LHCN-M2 (cell line): ENCODE measurements at regions not wholly inside any gene's neighbourhood (a gene's known extent, or its start where the extent isn't known, plus 50 kb on each side); places are given as distances from the start of the nearest gene placed in this dataset.
"Not testable (repeated sequence)": the region's sequence is repeated elsewhere in the genome, so short reads cannot be mapped to it uniquely, and the experiment has no call there.

ENCODE experiments used
- DNase-seq: peaks from one replicate; pipeline ENCODE4 v3.0.0-alpha.2; 2012; ENCODE audit warnings: low read depth

DNA sequence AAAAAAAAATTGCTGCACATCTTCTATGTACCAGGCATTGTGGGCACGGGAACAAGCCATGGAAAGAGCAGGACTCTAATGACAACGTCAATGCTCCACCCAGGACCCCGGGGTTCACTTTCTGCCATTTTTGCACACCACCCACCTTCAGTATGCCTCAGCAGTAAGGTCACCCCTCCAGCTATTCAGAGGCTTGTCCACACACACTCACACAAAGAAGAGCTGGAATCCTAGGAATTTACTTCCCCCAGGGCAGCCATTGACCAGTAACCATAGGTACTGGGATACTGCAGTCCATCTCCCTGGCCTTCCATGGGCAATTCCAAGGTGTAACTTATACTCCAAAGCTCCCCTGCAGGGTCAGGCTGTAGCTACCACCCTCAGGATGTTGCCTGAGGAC, 170.8 kb downstream of the SUCLG1 start:
- no peak for DNase-seq

DNA sequence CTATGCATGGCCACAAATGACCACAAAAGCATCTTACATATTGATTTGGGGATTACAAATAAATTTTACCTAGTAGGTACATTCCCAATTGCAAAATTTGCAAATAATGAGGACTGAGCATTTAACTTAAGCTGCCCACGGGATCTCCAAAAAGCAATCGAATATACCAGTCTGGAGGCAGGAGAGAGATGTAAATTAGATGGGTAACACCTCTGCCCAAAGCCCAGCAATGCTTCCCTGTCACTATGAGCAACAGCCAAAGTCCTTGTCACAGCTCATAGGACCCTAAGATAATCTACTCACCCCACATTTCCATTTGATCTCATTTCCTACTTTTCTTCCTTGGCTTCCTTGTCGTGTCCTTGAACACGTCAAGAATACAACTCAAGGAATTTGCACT, 172.2 kb downstream of the SUCLG1 start:
- no peak for DNase-seq

DNA sequence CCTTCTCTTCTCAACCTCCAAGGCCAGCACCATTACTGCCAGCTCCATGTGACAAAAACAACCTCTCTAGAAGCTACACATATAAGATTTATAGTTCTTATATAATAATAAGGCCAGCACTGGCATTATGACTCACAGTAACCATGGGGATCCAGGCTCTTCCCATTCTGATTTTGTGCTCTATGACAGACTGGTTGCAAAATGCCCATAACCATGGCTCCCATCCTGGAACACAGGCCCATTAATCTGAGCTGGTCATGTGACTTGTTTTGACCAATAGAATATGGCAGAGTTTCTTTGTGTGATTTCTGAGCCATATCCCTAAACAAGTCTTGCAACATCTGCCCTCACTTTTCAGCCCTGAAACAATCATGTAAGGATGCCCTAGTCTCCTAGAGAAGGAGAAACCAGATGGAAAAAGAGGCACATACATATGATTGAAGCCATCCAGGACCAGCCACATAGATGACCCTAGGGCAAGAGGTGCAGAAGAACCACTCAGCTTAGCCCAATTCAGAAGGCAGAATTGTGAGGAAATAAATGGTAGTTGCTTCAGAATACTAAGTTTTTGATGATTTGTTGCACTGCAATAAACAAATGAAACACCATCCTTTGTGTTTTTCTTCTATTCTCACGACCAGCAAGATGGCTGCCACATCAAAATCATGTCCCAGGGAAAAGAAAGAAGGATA, 173.9 kb downstream of the SUCLG1 start:
- DNase-seq, result no peak

DNA sequence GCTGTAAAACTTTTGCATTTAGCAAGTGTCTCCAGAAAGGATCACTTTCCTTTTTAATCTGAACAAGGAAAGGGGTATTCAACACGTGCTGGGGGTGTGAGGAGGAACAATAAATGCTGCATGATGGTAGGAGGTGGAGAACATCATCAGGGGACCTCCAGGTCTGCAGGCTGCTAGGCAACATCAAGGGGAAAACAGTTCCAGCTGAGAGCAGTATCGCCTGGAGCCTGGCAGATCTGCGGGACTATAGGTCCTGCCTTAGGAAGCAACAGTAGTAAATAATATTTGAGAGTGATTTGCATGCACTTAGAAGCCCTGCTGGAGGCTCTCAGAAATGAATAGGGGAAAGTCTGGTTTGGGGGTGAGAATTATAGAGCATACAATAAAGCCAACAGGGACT, 175.6 kb downstream of the SUCLG1 start:
- no peak for DNase-seq

DNA sequence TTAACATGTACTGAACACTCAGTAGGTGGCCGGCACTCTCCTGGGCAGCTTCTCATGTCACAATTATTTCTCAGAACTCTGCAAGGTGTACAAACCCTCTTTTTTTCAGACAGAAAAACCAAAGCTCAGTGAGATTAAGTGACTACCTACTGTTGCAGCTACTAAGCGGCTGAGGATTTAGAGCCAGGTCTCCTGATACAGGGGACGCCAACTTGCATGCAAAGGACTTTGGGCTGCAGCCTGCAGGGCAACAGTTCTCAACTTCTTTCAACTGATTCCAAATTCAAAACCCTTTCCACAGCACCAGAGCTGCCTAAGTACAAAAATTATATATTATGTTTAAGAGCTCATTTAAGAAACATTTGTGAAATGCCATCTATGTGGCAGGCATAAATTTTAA, 177.6 kb downstream of the SUCLG1 start:
- no peak for DNase-seq

DNA sequence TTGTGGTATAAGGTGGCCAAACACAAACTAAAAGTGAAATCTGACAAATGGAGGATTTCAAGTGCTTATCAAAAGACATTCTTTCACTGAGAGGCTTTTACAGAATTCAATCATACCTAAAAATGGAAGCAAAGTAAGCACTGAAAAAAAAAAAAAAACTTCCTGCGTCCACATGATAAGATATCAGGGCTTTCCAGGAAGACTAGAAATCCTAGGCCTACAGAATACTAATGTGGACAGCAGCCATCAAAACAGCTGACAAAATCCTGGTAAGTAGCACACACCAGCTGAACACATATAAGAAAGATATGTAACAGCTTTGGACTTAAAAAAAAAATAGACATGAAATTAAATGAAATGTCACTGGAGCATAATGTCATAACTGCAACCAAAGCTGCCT, 178.2 kb downstream of the SUCLG1 start:
- no peak for DNase-seq

DNA sequence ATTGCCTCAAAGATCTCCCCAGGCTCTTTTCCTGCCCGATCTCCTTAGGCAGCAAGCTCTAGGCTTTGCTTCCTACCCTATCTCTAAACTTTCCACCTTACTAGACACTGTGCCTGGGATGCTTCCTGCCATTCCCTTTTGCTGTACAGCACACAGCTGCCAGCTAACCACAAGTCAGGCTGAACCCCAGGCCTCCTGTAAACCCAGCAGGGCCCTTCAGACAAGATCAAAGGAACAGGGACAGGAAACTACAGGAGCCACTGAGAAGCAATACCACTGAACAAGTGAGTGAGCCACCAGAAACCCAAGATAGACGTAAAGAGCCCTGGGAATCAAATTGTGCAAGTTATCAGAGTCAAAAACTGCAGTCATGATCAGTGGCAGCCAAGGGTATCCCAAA, 180.7 kb downstream of the SUCLG1 start:
- DNase-seq, result no peak

DNA sequence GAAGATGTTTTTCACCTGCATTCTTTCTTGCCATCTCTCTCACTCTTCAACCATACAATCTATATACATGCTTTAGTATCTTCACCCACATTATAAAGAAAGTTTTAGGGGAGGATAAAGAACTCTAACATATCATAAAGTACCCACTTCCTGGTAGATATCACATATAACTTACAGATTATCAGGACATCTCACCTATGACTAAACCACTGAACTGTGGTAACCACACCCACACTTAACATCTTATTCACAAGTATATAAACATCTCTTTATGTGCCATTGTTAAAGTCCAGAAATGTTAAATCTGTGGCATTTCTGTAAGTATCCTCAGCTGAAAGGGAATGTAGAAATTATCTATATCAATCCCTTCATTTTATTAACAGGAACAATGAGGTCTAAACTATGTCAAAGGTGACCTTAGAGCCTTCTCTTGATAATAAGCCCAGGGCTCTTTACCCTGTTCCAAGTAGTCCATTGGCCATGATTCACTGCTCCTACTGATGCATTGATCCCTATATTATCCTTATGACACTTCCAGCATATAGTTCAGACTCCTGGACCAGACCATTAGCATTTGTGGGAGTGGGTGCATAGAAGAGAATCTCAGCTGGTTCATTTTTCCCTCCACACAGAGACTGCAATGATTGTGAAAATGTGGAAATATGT, 182.4 kb downstream of the SUCLG1 start:
- DNase-seq, result no peak

DNA sequence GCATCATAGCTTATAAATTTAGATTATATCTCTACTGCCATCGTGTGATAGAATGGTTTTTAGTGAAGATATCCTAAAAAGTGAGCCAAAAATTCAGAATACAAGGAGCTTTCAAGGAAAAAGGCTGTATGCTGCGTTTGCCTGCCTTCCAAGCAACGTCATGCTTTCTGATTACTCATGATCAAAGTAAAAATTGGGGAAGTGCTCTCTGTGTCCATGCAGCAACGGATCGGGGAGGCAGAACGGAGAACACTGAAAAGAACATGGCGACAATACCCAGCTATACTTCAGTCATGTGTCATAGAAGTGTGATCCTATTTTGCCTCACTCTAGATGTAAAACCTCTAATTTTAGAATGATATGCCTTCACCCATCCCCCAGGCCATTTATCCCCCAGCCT, 185.7 kb downstream of the SUCLG1 start:
- no peak for DNase-seq

DNA sequence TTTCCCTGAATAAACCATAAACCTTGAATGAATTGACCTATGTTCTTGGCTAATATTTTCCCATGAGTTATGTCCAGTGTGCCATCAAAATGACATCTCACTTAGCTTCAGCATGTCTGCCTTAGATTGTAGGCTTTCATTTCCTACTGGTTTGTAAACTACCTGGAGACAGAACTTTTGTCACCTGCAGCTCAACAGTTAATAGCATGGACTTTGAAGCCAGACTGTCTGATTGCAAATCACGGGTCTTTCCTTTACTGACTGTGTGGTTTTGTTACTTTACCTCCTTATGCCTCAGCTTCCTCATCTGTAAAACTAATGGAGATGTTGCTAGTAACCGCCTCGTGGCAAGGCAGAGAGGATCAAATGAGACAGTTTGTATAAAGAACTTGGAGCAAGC, 187.1 kb downstream of the SUCLG1 start:
- DNase-seq, result no peak

DNA sequence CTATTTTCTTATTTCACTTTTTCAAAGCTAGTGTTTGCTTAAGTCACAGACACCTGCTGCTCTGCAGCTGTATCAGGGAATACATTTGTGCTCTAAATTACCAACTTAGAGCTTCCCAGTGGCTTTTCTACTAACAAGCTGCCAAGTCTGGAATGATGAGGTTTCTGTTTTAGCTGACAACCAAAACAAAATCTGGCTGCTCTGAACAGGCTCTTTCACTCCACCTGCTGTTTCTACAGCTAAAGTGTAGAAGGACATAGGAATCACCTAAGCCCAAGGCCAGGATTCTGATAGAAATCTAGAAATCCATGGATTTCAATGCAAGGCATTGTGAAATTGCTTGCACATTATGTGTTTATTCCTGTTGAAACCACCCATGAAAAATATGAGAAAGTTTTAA, 201.2 kb downstream of the SUCLG1 start:
- no peak for DNase-seq

DNA sequence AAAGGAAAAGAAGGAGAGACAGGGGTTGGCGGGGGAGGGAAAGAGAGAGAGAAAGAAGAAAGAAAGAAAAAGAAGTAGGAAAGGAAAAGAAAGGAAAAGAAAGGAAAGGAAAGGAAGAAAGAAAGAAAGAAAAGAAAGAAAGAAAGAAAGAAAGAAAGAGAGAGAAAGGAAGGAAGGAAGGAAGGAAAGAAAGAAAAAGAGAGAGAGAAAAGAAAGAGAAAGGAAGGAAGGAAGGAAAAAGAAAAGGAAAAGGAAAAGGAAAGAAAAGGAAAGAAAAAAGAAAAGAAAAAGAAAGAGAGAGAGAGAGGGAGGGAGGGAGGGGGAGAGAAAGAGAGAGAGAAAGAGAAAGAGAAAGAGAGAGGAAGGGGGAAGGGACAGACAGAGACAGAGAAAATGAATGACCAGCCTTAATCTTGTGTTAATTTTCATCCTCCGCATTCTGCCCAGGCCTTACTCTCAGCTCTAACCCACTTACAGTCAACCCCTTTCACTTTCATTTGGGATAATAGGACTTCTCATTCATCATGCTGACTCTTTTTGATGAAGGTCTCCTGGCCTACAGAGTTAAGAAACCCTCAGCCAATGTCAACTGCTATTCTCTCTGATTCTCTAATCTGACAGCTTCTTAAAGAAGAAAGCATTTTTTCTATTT, 207.3 kb downstream of the SUCLG1 start:
- no peak for DNase-seq

DNA sequence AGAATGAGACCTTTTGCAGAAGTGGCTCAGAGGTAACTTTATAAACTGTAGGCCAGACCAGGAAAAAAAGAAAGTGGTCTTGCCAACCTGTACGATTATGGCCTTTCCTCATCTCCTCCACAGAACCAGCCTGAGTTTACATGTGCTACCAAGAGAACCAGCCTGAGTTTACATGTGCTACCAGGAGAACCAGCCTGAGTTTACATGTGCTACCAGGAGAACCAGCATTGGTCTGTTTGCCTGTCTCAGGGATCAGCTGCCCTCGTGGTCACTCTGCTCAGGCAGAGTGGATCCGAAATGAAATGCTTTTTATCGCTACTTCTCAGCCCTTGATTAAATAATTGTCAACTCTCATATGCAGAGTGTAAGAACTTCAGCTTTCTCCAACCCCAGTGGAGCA, 209.9 kb downstream of the SUCLG1 start:
- no peak for DNase-seq

DNA sequence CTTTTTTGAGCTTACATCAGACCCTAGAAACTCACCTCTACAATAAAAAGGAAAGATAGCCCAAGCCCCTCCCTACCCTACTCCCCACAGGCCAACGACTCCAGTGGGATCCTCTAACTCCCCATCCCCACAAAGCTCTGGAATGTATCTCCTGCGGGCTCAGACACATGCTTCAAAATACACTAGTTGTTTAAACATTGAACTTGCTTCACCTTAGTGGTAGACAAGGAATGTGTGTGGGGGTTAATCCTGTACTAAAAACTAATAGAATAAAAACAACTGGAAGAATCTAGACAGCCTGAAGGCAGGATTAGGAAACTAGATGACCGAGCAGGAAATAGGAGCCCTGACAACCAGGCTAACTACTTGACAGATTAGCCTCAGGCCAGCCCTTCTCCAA, 211.5 kb downstream of the SUCLG1 start:
- no peak for DNase-seq

DNA sequence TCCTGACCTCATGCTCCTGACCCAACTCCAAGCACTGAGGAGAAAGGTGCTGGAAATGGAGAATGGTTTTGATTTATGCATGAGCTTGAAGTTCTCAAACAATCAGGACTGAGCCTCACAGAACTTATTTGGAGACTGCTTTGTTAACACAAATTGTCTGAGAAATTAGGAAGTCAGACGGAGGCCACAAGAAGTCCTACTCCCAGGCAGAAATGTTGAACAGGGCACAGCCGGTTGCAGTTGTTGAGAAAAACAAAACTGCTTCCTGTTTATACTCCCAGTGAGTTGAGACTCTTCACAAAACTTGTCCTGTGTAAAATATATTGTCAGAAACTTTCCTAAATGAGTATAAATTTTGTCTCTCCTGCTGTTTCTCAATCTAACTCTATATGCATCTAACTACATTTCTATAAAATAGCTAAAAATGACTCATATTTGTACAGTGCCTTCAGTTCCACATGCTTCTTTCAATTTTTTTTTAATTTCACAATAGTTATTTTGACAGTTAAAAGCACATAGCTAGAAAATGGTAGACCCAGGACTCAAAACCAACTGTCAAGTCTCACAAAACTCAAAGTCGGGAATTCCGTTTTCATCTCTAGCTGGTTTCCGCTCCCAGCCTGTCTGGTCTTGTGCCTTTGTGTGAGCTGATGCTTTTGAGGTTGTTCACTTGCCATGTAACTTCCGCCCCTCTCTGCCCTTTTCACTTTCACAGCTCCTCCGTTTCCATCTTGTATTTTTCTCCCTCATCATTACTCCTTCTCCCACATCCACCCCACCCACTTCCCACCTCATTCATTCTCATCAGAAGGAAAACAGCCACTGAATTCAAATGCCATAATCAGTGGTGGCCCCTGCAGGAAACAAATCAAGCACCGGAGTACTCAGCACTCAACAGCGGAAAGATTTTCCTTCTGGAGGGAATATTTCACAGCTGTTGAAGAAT, 215.0 kb downstream of the SUCLG1 start:
- no peak for DNase-seq

DNA sequence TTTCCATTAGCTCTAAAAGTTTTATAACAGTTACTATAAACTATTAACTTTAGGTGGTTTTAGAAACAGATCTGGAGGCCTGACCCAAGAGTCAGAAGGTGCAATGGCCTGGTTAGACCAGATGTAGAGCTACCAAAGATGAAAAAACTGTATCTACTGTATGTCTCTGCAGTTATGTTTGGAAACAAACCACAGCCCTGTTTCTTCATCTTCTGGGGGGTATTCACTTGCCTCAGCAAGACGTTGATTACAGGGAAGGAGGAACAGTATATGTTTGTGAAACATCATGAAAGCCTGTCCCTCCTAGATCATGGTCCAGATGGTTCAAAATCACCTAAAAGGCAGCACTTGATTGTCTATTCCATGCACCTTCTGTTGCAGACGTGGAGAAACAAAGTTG, 220.2 kb downstream of the SUCLG1 start:
- DNase-seq, result no peak

DNA sequence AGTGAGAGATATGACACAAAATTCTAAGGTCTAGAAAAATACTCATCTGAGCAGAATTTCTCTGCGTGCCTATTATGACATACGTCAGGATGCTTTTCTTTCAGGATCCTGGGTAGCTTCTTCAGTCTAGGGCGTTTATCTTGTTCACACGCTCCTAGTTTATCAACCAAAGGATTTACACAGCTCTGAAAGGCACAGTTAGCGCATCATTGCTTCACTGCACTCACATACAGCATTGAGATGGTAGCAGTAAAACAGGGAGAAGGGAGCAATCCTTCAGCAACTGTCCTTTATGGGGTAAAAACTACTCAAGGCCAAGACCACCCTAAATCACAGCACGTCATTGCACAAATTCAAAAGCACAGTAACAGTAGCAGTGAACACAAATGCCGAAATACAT, 222.8 kb downstream of the SUCLG1 start:
- DNase-seq, result no peak

DNA sequence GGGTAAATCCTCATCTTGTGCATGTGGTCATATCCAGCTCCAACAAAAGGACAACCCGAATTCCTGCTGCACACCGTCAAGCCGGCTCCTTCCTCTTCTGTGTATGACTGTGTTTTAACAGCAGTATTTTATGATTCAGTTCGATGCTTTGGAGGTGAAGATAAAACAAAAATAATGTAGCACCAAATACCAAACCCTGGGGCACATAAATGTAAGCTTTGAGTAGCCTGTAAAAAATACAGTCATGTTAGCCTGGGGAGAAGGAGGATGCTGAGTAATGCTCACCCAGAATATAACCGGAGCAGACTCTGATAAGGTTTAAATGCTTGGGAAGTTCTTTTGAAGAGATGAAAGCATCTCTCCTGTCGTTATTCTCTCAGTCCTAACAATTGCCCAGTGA, 225.0 kb downstream of the SUCLG1 start:
- DNase-seq, result no peak

DNA sequence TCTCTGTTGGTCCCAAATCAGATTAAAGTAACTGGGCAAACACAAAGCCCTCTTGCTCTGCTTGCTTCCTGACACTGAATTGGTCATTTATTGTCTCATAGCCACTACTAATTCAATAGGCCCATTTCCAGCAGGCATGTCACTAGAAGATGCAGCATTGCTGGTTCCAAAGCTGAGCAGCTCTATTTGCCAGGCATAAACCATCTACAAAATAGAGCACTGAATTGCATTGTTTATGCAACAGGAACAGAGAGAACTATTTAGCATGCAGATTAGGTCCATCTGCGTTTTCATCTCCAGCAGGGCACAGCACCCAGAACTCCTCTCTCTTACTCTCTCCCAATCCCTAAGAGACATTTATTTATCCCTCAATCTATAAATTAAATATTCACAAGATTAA, 227.6 kb downstream of the SUCLG1 start:
- DNase-seq, result no peak

DNA sequence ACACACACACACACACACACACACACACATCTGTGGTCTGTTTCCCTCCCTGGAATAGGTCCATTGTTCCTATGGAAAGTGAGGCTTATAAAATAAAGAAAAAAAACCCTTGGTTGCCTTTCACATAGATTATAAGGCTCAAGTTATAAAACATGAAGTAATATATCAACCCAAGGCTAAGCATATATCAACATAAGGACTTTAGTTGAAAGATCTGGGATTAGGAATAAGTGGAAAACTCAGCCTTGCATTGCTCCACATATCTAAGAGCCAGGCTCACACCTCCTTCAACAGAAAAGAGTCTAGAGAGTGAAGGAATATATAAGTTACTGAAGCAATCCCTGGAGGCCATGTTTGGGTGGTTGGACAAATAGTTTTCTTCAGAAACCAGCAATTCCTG, 235.0 kb downstream of the SUCLG1 start:
- no peak for DNase-seq

DNA sequence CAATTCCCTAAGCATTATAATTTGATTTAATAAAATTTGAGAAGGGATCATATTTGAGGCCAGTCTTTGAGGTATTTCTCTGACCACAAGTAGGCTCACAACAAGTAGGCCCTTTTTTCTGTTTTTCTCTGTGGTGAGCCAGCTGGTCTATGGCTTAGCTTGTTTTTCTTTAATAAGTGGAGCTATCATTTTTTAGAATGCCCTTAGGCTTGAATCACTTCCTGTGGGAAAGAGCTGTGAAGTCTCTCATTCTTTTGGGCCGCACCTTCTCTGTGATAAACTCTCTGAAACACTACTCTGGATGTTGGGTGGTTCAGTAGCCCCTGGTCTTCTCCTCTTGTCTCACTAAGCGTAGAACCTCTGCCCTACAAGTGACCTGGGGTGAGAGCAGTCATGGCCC, 235.9 kb downstream of the SUCLG1 start:
- DNase-seq, result peak; percentile 31

DNA sequence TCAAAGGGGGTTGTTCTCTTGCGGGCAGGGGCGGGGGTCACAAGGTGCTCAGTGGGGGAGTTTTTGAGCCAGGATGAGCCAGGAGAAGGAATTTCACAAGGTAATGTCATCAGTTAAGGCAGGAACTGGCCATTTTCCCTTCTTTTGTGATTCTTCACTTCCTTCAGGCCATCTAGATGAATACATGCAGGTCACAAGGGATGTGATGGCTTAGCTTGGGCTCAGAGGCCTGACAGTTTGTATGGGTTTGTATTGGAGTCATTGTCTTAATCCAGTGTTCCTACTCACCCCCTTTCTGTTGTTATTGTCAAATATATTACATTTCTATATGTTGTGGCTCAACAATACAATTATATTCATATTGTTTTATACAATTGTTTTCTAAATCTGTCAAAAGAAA, 238.0 kb downstream of the SUCLG1 start:
- not testable (repeated sequence) for DNase-seq
